Midbrain (tissue), 1 donor: ENCODE measurements at regions not wholly inside any gene's neighbourhood (a gene's known extent, or its start where the extent isn't known, plus 50 kb on each side); places are given as distances from the start of the nearest gene placed in this dataset.
"Not testable (repeated sequence)": the region's sequence is repeated elsewhere in the genome, so short reads cannot be mapped to it uniquely, and the experiment has no call there.

ENCODE experiments used
- DNase-seq: peaks from one replicate; lab custom pipeline; 2025; lab: John Stamatoyannopoulos, UW

DNA sequence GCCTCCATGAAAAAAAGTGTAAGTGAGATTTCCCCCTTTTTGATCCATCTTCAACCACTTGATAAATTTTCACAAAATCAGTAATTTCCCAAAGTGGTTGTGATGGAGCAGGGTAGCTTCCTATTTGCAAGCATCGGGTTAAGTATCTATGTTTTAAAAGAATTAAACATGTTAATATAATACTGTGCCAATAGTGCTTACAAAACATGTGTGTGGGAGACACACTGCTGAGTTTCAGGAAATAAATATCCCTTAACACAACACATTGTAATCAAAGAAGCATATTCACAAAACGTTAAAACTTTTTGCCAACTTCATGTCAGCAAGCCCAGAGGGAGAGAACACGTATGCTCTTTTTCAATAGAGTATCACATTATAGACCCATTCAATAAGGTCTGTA, 526.9 kb downstream of the TTLL7 start:
- not testable (repeated sequence) for DNase-seq

DNA sequence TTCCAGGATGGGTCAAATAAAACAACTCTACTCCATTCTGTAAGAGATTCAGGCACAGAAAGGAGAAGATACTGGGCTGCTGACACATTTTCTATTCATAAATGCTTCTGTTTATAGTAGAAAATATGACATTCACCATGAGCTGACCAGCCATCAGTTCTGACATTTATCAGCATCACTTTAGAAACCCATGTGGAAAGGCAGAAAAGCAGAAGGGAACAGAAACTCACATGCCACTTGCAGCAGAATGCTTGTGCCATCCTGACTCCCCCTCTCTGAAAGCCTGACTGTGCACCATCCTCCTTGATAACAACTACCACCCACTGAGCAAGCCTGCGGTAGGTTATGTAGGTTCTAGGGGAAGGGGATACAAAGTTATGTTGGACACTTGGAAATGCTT, 527.7 kb downstream of the TTLL7 start:
- DNase-seq = not testable (repeated sequence)

DNA sequence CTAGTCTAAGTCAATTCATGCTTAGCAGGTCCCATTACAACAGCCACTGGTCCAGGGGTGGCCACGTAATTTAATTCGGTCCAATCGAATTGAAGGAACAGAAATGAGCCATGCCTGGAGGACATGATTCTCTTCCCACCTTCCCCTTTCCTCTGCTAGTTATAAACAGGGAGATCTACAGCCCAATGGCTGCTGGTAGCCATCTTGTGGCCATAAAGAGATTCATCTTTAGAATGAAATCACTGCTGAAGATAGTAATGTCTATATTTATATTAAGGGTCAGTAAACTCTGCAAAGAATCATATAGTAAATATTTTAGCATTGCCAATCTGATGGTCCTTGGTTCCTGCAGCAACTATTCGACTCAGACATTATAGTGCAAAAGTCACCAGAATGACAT, 530.6 kb downstream of the TTLL7 start:
- DNase-seq = not testable (repeated sequence)

DNA sequence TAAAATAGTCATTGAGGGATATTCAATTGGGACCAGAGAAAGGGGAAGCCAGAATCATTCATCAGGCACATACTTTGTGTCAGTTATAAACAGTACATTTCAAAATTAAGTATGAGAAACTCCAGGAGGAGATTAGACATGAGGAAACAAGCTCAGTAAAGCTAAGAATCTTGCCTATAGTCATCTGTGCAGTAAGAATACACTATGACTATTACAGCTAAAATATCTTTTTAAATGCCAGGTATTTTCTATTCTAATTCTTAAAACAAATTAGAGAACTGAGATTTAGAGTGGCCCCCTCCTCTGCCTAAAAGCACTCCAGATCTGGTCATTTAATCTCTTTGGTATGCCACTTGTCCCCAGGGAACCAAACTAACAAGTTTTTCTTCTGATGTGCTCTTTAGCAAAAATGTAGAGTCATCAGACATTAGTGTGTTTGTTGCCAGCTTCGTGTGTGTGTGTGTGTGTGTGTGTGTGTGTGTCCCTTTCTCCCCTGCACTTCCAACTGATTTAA, 541.1 kb downstream of the TTLL7 start:
- not testable (repeated sequence) for DNase-seq

DNA sequence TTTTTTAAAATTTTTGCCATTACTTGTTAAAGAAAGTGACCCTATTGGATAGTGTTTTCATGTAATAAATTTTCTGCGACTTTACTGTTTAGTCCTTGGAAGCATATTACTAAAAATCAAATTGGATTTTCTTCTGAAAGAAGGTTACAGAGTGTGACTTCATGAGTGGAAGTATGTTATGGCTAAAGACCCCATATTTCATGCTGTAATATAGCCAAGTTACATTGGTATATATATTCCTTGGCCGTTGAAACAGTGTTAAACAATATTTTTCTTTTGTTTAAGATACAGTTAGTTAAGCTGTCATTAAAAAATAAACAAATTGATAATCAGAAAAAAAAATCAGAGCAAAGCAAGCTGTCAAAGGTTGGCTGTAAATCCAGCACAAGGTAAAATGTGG, 541.7 kb downstream of the TTLL7 start:
- not testable (repeated sequence) for DNase-seq

DNA sequence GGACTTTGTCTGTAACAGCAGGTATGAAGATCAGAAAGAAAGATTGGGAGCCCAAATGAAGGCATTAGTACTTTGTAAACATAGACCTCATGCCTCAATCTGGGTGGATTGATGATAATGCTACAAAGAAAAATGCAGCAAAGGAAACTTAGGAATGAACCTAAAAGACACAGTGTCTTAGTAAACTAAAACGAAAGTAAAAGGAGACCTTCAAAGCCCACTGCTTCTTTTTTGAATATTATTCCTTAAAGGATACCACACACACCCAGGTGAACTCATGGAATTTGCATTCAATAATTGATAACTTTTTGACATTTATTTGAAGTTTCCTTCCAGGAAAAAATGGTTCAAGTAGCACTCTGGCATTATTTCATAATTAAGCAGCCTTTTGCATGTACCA, 543.2 kb downstream of the TTLL7 start:
- not testable (repeated sequence) for DNase-seq

DNA sequence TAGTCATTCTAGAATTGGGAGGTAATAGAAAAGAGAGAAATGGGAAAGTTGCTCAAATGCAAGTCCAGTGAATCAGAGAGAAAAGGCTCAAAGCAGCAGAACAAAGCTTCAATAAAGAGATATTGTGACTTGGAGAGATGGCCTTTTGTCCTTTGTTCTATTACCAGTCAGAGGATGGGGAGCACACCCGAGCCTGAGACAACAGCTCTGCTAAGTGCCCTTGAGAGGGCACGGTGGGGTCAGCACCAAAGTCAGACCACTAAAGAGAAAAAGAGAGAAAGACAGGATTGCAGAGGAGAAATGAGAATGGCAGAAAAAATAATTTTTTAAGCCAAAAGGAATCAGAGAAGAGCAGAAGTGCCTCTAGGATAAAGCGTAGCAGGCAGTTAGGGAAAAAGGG, 553.1 kb downstream of the TTLL7 start:
- DNase-seq = peak; percentile 65

DNA sequence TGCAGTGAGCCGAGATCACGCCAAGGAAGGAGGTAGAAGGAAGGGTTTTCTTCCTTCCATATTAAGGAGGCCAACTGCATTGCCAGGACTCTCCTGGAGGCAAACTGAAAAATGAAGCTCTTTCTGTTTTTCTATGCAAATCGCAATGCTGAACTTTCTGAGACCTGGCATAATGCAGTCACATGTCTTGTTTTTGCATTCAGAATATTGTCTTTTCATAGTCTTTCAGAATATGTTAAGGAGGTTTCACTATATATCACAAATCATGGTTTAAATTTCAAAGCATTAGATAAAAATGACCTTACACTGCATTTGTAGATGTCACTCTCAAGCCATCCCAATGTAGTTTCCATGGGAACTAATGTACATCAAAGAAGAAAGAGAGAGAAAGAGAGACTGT, 556.5 kb downstream of the TTLL7 start:
- DNase-seq = not testable (repeated sequence)

DNA sequence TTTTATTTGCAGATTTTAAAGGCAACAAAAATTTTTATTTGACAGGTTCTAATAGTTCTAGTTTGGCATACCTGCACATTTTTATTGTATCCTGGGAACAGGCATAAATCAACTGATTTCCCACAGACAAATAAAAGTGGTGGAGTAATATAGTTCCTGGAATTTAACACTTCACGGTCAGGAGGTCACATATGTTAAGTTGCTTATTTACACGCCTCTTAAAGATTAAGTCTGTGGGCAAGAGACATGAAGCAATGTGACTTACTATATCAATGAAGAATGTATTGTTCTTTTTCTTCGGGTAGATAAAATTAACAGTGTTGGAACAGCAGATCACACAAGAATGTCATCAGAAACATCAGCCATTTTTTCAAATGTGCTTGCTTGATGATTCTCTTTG, 558.3 kb downstream of the TTLL7 start:
- DNase-seq = not testable (repeated sequence)

DNA sequence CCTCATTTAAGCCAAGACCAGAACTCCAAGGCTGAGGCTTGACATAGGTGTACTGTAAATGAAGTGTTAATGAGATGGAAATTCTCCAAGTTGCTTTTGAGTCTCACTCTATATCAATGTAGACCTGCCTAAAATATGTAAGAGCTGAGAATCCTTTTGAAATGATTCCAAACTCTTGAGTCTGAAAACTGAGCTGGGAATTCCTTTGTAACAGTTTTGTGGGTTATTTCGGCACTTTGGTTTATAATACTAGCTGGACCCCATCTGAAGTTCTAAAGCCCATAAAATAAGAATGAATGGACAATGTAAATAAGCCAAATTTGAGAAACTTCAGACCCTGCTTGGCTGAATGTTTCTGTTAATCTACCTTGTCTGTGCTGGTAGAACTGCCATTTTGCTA, 558.9 kb downstream of the TTLL7 start:
- not testable (repeated sequence) for DNase-seq

DNA sequence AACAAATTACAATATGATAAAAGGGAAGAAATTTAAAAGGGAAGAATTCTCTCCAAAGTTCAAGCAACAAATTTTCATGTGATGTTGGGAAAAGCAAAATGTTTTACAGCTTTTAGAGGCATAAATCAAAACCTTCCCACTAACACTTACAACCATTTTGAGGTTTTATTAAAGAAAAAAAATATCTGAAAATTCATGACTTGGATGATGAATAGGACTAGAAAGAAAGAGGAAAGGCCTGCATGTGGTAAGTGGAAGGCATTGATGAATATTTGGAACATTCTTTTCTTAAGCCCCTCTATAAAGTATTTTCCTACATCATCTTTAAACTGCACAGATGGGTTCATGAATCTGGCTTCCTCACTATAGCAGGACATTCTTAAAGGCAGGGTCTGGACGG, 560.6 kb downstream of the TTLL7 start:
- not testable (repeated sequence) for DNase-seq

DNA sequence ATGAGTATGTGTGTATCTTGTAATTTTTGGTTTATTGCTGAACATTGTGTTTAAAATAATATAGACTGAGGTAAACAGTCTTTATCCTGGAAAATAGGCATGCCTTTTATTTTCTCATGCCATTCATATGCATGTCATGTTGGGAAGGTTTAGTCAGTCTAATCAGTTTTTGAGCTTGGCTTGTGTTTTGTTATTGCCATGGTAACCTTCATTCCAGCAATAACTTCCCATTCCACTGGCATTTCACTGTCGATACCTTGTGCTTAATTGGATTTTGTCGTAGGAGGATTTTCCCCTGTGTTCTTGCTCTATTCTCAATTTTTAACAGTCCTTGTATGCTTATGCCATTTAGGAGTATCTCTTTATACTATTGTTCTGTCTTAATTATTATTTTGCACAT, 563.6 kb downstream of the TTLL7 start:
- not testable (repeated sequence) for DNase-seq

DNA sequence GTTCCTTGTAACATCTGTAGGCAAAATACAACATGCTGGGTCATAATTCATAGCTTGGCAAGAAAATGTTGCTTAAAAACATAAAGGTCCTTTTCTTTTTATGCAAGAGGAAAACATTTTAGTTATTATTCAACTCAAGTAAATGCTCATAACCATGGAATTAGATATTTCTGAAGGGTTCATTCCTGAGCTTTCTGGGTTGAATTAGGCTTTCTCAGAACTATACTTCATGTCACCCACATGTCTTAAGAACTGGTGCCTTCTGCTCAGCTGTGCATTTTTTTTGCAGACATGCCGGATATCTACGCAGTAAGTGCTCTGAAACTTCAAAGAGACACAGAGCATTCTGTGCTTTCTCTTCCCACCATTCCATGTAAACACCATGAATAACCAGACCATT, 571.4 kb downstream of the TTLL7 start:
- DNase-seq = not testable (repeated sequence)

DNA sequence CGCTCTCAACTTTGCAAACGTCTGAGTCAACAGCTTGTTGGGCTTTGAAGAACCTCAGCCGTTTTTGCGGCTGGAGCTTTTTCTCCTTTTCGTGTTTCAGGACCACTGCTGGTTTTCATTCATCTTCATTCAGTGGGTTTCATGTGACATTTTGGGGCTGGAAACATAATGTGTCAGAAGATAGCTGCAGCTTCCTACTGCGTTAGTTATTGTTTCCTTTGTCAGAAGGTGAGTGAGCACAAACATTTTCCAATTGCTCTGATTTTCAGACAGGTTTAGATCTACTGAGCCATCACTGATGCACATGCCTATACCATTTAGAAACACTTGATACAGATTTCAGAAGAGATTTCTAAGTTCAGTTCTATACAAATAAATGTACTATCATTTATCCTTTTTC, 575.5 kb downstream of the TTLL7 start:
- DNase-seq = not testable (repeated sequence)

DNA sequence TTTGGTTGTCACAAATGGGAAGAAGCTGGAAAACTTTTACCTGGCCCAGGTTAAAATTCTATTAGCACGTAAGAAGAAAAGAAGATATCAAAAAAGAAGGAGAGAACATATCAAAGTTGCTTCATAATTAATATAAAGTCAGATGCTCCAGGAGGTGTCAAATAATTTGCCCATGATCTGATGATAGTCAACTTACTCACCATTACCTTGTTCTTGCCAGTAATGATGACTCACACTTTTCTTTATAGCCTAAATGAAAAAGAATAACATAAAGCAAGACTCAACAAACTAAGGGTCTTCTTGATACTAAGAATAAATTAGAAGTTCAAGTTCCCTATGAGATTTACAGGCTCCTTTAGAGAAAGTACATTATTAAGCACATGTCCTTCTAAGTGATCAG, 580.4 kb downstream of the TTLL7 start:
- no peak for DNase-seq

DNA sequence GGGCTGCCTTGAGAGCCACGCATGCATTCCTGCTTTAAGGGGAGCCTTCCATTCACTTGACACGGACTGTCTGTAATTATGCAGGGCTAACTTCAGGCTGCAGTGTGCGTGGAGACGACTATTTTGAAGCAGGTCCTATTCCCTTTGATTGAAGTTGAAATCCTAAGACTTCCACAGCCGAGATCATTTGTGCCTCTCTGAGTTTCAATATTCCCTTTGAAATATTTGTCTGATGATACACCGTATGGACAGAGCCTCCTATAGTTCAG, 585.2 kb downstream of the TTLL7 start:
- not testable (repeated sequence) for DNase-seq

DNA sequence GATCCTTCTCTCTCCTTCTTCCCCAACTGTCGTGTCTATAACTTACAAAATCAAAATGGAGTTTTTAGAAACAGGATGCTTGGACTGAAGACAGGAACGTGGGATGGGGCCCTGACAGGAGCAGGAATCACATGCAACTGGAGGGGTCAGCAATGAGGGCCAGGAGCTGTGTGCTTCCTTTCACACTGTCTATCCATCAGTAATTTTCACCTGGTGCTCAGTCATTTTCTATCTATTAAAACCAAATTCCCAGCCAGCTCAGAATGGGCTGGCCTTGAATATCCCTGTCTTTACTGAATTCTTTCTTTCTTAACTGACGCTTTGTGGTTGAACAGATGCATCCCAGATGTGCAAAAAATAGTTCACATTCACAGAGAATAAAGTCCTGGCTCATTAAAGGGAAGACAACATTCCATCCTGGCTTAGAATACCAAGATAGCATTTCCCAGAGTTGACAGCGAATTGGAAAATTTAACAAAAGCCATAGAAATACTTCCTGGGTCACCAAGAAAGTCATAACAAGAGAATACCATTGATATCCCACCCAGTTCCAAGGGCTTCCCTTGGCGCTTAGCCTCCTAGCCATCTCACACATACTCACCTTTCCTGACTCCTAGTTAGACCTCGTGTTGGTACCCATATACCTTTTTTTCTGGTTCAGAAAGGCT, 588.1 kb downstream of the TTLL7 start:
- not testable (repeated sequence) for DNase-seq

DNA sequence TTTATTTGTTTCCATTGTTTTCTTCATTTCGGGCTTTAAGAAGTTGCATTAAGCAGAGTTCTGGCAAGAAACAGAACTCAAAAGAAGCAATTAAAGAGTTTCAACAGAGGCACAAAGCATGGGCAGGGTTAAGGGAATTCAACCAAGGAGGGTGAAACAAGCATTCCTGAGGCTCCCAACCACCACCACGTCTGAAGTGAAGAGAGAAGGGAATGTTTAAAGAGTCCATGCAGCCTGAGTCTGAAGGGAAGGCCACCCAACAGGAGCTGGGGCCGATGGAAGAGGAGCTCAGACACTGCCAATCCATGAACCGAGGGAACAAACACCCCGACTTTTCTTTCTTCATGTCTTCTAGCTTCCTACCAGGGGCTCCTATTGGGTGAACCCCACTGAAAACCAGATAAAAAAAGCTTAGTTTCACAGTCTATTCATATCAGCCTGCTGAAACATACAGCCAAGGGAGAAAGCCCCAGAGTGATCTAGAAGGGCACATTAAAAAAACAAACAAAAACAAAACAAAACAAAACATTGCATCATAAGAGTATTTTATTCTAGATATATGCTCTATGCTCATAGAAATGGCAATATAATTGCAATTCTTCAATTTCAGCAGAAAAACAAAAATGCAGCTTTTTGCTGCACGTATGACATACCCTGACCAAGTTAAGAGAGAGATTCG, 592.1 kb downstream of the TTLL7 start:
- DNase-seq = not testable (repeated sequence)

DNA sequence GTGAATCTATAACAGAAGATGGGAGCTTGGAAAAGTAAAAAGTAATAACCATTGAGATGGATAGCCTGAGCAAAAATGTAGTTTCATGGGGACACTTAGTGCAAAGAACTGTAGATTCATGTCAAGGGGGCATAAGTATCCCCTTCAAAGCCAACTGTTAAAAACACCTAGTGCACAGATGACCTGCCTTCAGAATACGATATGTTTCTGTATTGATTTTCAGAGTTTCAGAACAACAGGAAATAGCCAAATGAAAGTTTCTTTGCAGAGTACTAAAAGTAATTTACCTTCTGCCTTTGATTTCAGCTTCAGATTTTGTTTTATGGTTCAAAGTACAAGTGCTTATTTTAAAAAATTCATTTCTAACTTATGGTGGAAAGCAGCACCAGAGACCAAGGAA, 593.1 kb downstream of the TTLL7 start:
- not testable (repeated sequence) for DNase-seq

DNA sequence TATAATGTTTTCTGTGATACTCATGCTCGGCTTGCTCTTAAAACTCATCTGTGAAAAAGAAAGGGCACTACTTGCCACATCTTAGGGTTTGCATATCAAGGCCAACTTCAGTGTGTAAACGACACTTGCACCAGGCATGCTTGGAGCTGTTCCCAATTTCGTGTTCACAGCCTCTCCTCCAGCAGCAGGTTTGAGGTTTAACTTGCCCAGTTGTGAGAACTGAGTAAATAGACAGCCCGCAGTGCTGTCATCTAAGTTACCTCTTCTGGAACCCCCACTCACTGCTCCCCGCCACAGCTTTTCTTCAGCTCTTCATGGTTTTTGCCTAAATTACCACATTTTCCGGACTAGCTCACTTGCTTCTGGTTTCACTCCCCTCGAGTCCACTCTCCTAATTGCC, 595.4 kb downstream of the TTLL7 start:
- not testable (repeated sequence) for DNase-seq

DNA sequence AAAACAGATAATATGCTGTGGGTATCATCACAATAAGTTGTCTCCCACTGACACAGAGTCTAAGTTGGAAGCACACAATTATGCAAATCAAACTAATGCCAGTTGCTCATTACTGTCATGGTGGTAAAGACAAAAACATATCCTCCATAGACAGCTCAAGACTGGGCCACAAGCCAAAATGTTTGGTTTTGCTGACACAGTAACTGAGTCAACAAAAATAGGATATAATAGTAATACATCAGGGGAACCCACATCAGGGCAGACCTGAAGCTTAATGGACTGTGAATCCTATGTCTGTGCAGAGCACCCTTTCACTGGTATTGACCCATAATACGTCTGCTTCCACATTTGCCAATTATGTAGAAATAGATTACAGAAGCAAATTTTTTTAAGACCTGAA, 597.8 kb downstream of the TTLL7 start:
- not testable (repeated sequence) for DNase-seq

DNA sequence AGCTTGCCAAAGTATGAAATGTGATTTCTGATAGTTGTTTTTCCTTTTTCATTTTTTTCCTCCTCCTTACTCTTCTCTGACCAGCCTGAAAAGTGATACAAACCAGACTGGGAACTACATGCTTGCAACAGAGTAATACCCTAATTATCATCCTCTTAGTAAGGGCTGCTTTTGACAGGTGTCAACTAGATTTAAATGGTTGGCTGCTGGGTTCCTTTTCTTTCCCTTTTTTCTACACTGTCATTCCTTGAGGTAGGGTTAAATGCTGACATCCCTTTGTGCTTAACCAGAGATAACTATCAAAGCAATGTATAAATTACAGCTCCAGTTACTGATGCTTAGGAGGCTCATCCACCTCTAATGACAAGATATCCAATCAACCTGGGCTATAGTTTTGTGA, 598.8 kb downstream of the TTLL7 start:
- not testable (repeated sequence) for DNase-seq

DNA sequence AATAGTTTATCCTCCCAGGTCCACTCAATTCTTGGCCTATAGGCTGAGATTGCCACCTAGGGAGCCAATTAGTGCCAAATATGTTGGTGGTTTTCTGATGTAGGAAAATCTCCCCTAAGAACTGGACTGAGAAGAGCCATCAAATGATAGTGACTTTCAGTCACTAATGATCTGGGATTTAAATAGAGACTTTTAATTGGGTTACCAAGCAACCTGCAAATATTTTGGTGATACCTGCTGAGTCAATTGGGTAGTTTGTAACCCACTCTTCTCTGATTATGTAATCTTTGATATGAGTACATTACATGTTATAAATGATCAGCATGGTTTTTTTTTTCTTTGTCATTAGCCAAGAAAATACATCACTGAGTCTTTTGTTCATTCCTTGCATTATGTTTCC, 600.8 kb downstream of the TTLL7 start:
- DNase-seq = not testable (repeated sequence)

DNA sequence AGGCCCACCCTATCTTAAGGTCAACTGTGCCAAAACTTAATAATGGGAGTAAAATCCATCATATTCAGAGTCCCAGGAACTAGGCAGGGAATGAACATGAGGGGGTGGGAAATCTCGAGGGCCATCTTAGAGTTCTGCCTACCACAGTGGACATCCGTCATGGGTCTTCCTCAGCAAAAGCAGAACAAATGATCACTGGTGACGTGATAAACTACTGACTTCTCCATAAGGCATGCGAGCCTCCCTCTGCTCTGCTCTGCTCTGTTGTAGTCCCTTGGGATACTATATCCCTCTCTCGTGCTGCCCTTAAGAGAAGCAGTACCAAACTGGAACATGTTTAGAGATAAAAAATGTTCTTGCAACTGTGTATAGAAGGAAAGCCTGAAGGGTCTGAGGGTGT, 603.8 kb downstream of the TTLL7 start:
- not testable (repeated sequence) for DNase-seq
